Transverse colon (tissue), 3 donors: ENCODE measurements at regions not wholly inside any gene's neighbourhood (a gene's known extent, or its start where the extent isn't known, plus 50 kb on each side); places are given as distances from the start of the nearest gene placed in this dataset.

Source experiments
- CTCF ChIP-seq, 5 experiments: fragments of 200-600 bp in 3 of 5; fragments of 450-650 bp in 2 of 5; sonication (generic) in 3 of 5; IDR thresholded peaks; 1 replicate in 2 of 5; 2 replicates in 3 of 5; pipeline ENCODE4 v1.5.1; 2016 to 2017; ENCODE audit warnings: antibody characterized with exemption in 5 of 5, inconsistent platforms in 3 of 5, mild to moderate bottlenecking in 2 of 5, moderate library complexity in 1 of 5
- EP300 ChIP-seq: sonication (generic); formaldehyde crosslinking; IDR thresholded peaks from one replicate; pipeline ENCODE4 v1.6.1; 2017; ENCODE audit warnings: antibody characterized with exemption, low read depth
- POLR2A ChIP-seq: fragments of 450-650 bp; IDR thresholded peaks from one replicate; pipeline ENCODE4 v1.6.1; 2016; ENCODE audit warnings: antibody characterized with exemption, mild to moderate bottlenecking, moderate library complexity

- TF ChIP-seq POLR2A, result no peak
- no peak for TF ChIP-seq CTCF (IDR thresholded peaks at IDR 0.05)
- TF ChIP-seq EP300, result no peak
These were observed 168.0 kb downstream of the AHSP start for GRCh38 chr16:31695667-31696066.
